ENCODE measurements at regions not wholly inside any gene's neighbourhood (a gene's known extent, or its start where the extent isn't known, plus 50 kb on each side); places are given as distances from the start of the nearest gene placed in this dataset.

- DNase-seq, result no peak
Measured at GRCh38 chr13:104204177-104204576, 1138.0 kb upstream of the SLC10A2 start.

- no peak for DNase-seq
Measured at GRCh38 chr13:104198801-104199200, 1132.6 kb upstream of the SLC10A2 start.

DNA sequence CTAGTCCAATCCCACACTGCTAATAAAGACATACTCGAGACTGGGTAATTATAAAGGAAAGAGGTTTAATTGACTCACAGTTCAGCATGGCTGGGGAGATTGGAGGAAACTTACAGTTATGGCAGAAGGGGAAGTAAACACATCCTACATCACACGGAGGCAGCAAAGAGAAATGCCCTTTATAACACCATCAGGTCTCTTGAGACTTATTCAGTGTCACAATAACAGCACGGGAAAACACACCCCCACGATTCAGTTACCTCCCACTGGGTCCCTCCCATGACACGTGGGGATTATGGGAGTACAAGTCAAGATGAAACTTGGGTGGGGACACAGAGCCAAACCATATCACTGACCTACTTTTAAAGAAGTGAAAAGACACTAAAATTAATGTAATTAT is 1130.4 kb upstream of the SLC10A2 start:
- DNase-seq, result no peak

GRCh38 chr13:104181526-104182231 is 1115.5 kb upstream of the SLC10A2 start:
- DNase-seq, result no peak

DNA sequence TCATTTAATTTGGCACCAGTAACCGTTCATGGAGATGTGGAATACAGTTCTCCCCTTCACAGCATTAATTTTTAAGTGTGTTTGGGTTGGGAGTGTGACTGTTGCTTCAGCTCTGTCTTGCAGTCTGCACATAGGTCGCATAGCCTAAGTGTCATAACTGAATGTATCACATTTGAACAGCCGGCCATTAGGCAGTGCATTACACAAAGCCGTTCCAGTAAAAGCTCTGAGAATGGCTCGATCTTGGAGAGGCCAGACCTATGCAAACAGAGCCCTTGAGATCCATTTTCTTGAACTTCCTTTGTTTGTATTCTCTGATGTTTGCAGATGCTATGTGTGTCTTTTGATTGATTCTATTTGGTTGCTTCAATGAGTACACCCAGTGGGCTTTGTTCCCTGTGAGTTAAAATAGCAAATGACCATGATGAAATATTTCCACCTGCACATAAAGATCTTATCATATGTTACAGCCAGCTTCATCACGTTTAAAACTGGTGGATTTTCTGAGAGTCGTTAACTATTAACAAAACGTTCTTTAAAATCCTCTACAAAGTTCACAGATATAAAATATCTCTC is 1104.9 kb upstream of the SLC10A2 start:
- no peak for DNase-seq

DNA sequence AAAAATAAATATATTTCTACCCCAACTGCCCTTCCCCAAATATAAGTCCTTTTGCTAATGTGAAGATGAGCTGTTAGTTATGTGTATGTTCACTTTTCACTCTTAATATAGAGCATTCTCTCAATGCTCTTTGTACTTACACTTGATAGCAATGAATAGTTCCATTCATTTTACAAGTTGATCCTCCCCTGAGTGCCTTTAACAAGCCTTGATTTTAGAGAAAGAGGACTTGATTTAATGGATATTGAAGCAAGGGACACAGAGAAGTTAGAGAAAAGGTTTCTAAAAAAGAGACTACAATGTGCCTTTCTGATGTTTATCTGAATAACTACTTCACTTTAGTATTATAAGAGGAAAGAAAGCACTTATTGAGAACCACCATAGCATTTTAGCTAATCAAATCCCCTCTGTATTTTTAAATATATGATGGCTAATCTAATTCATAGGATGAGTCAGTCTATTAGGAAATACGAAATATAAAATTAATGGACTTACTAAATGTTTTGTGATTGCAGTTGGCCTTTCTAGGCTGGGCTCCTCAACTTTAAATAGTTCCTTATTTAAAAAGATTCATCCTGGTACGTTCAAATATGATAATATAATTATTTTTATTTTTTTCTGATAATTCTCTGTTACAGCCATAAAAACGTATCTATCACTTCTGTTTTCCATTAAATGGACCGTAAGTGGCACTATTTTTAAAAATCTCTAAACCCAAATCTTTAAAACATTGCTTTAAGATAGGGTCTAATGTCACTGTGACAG is 1097.8 kb upstream of the SLC10A2 start:
- DNase-seq, result no peak

GRCh38 chr13:104160536-104160935 is 1094.3 kb upstream of the SLC10A2 start:
- no peak for DNase-seq

- no peak for DNase-seq
Measured at GRCh38 chr13:104143760-104144416, 1077.7 kb upstream of the SLC10A2 start.

GRCh38 chr13:104140552-104140951 is 1074.3 kb upstream of the SLC10A2 start:
- no peak for DNase-seq

GRCh38 chr13:104137416-104137815 is 1071.2 kb upstream of the SLC10A2 start:
- DNase-seq, result no peak

- no peak for DNase-seq
Measured at GRCh38 chr13:104132849-104133248, 1066.6 kb upstream of the SLC10A2 start.

DNA sequence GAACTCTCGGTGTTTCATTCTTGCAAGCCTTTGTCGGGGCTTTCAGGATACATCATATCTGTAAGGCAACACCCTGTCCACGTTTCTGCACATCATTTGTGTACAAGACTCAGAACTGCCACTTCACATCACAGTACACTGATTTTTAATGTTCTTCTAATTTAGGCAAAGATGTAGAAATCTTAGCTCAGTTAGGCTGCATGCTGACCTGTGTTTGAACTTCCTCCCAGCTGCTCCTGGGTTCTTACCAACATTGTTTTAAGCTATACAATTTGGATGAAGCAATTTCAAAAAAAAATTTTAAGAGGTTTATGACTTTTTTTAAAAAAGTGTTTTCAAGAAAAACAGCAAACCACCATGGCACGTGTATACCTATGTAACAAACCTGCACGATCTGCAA is 1047.9 kb upstream of the SLC10A2 start:
- no peak for DNase-seq

DNA sequence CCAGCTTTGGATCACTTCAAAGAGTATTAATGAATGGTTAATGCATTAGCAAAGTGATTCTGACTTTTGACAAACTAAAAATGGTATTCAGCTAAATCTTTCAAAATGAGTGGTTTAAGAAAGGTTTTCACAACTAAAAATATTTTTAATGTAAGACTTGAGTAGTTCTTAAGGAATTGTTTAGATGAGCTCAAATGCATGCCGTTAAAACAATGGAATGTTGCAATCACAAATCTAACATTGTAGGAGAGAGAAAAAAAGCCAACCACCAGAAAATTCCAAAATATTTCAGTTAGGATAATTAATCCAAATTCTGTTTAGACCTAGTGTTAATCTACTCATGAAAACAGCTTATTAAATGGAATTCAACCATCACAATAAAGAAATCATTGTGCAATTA is 1044.8 kb upstream of the SLC10A2 start:
- DNase-seq, result no peak

DNA sequence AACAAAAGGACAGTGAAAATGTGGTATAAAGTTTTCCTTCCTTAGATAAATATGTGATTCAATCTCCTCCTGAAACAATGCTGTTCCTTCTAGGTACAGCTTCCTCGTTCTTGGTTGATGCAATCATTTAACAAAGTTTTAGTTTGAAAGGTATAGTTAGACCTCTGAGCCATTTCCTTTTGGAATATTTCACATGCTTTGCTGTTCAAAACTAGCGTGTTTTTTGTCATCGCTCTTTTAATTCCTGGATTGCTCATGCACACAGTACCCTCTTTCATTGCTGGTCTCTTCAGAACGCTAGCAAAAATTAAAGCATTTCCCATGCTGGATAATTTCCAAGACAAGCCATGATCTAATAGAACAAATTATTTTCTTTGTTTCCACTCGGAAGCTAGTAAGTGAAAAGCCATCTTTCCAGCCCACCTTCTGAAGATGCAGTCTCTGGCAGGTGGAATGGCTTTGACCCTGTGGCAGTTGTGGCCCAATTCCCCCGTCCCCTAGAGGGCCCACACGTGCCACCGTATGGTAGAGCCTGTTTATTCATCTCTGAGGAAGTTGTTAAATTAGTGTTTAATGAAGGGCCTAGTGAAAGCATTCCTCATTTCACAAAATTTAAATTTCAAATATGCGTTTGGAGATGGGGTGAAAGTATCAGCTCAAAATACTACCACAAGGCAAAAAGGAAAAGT is 1040.6 kb upstream of the SLC10A2 start:
- DNase-seq, result no peak

DNA sequence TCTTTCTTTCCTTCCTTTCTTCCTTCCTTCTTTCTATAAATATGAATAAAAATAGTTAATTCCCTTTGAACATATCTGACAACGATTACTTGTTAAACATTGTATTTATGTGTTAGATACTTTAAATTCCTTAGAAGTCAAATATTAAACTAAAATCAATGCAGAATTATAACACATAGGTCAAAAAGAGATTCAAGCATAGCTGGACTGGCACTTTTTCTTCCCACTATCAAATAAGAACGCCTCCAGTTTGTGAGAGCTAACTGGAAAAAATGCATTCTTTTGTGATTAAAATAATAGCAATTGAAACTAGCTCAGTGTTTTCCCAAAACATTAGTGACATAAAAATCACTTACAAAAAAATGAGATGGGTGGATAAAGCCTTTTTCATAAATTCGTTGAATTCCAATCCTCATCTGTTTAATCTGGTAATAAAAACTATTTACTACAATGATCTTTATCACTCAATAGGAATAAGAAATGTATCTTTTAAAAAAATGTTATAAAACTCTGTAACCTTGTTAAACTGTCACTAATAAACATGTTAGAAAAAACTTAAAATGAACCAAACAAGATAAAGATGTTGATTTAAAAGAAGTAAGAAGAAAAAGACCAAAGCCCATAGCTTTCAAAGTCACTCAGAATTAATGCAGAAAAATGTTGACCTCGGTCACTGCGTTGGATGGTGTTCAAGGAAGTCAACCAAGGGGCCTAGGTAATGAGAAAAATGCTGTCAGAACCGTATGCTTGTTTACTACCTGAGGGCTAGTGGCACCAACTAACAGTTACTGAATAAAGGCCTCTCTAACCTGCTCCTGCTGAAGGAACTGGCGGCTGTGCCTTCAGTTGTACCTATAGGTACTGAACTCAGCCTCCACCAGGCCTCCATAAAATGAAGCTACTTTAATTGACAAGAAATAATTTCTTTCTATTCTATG is 1039.5 kb upstream of the SLC10A2 start:
- DNase-seq, result no peak

DNA sequence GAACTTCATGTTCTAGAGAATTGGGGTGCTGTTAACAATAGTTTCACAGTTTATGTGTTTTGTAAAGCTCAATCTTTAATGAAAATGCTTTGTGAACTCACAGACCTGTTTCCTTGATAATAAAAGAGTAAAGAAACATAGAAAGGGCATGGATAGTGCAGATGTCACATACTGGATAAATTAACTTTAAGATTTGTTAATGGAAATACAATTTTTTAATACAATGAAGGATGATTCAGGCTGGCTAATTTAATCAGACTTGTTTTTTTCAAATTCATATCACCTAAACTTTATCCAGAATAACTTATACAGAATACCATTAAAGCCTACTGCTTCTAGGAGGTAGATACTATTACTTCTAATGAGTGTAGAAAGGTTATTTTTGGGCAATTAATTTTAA is 1033.5 kb upstream of the SLC10A2 start:
- DNase-seq, result no peak

DNA sequence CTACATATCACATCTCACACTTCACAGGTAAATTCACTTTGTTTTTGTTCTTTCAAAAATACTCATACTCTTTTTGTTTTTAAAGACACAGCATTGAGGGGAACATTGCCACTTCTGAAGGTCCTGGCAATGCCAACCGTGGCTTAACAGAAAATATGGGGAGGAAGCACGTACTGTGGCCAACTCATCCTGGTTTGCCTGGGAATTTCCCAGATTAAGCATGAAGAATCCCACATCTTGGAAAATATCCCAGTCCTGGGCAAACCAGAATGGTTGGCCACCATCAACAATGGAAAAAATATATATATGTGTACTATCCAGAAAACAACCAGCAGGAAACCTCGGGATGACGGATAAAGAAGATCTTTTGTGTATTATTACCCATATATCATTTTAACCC is 1032.2 kb upstream of the SLC10A2 start:
- DNase-seq, result peak; percentile 72

- peak; percentile 67 for DNase-seq
Measured at GRCh38 chr13:104086759-104087158, 1020.5 kb upstream of the SLC10A2 start.

GRCh38 chr13:104086210-104086609 is 1020.0 kb upstream of the SLC10A2 start:
- no peak for DNase-seq

- DNase-seq, result peak; percentile 53
Measured at GRCh38 chr13:104085611-104086010, 1019.4 kb upstream of the SLC10A2 start.

- no peak for DNase-seq
Measured at GRCh38 chr13:104074326-104074725, 1008.1 kb upstream of the SLC10A2 start.

GRCh38 chr13:104071806-104072205 is 1005.6 kb upstream of the SLC10A2 start:
- DNase-seq, result no peak
